ENCODE measurements at regions not wholly inside any gene's neighbourhood (a gene's known extent, or its start where the extent isn't known, plus 50 kb on each side); places are given as distances from the start of the nearest gene placed in this dataset.
"Not testable (repeated sequence)": the region's sequence is repeated elsewhere in the genome, so short reads cannot be mapped to it uniquely, and the experiment has no call there.

GRCh38 chr7:104264285-104264684 lies 56.5 kb upstream of the ORC5 start:
- Histone ChIP-seq H3K36me3 (no peaks in the 10 kb centered on the region), H3K27me3 (no peaks in the 10 kb centered on the region), H3K4me1 (no peaks in the 10 kb centered on the region), H3K4me3 (no peak overlapping the region), H3K9me3 (replicated peaks) (no peaks in the 10 kb centered on the region), H3K27ac (no peak overlapping the region)
- no peak for DNase-seq

- H3K27me3 ChIP-seq = no peaks in the 10 kb centered on the region
- no peak overlapping the region for H3K4me3 ChIP-seq
- no peak overlapping the region for H3K27ac ChIP-seq
- H3K36me3 ChIP-seq = no peaks in the 10 kb centered on the region
- H3K9me3 ChIP-seq (replicated peaks) = no peaks in the 10 kb centered on the region
- peak in 1 of 2 experiments; percentile 61 for DNase-seq
- no peaks in the 10 kb centered on the region for H3K4me1 ChIP-seq
Measured at GRCh38 chr7:104267701-104268368, 60.0 kb upstream of the ORC5 start.

GRCh38 chr7:104271948-104272347 lies 56.5 kb upstream of the LHFPL3 start:
- no peaks in the 10 kb centered on the region for H3K36me3 ChIP-seq
- H3K27me3 ChIP-seq = no peaks in the 10 kb centered on the region
- no peaks in the 10 kb centered on the region for H3K9me3 ChIP-seq (replicated peaks)
- H3K4me1 ChIP-seq = no peaks in the 10 kb centered on the region
- H3K27ac ChIP-seq = no peak overlapping the region
- H3K4me3 ChIP-seq = no peak overlapping the region
- DNase-seq = no peak

GRCh38 chr7:104272767-104273384 lies 55.5 kb upstream of the LHFPL3 start:
- DNase-seq = peak in 1 of 2 experiments; percentile 47
- Histone ChIP-seq H3K36me3 (no peaks in the 10 kb centered on the region), H3K4me1 (no peaks in the 10 kb centered on the region), H3K9me3 (replicated peaks) (no peaks in the 10 kb centered on the region), H3K27me3 (no peaks in the 10 kb centered on the region), H3K4me3 (no peak overlapping the region), H3K27ac (no peak overlapping the region)

GRCh38 chr7:104275900-104276299 lies 52.5 kb upstream of the LHFPL3 start:
- H3K27me3 ChIP-seq = no peaks in the 10 kb centered on the region
- H3K9me3 ChIP-seq (replicated peaks) = no peaks in the 10 kb centered on the region
- DNase-seq = no peak
- no peak overlapping the region for H3K27ac ChIP-seq
- no peak overlapping the region for H3K4me3 ChIP-seq
- H3K4me1 ChIP-seq = no peaks in the 10 kb centered on the region
- no peaks in the 10 kb centered on the region for H3K36me3 ChIP-seq

GRCh38 chr7:104276730-104277129 lies 51.7 kb upstream of the LHFPL3 start:
- not testable (repeated sequence) for H3K9me3 ChIP-seq (replicated peaks); H3K4me1 ChIP-seq; DNase-seq; H3K4me3 ChIP-seq; H3K27ac ChIP-seq; H3K27me3 ChIP-seq; H3K36me3 ChIP-seq
